ENCODE measurements at regions not wholly inside any gene's neighbourhood (a gene's known extent, or its start where the extent isn't known, plus 50 kb on each side); places are given as distances from the start of the nearest gene placed in this dataset.

- no peak overlapping the region for H3K4ac ChIP-seq (ENCODE audit: low read depth, low read length)
- H3K27me3 ChIP-seq (ENCODE audit: insufficient read depth, low read length) = no peaks in the 10 kb centered on the region
- H3K18ac ChIP-seq (ENCODE audit: insufficient read length, low read depth, low read length) = no peak overlapping the region
- no peak overlapping the region for H2BK120ac ChIP-seq (ENCODE audit: low read depth, low read length, poor library complexity, severe bottlenecking)
- H2BK15ac ChIP-seq (ENCODE audit: low read depth, low read length) = no peak overlapping the region
- H3K4me1 Mint-ChIP-seq = no peaks in the 10 kb centered on the region
- H3T11ph ChIP-seq (ENCODE audit: low read length) = no peak overlapping the region
- TF ChIP-seq, protein P1, sequence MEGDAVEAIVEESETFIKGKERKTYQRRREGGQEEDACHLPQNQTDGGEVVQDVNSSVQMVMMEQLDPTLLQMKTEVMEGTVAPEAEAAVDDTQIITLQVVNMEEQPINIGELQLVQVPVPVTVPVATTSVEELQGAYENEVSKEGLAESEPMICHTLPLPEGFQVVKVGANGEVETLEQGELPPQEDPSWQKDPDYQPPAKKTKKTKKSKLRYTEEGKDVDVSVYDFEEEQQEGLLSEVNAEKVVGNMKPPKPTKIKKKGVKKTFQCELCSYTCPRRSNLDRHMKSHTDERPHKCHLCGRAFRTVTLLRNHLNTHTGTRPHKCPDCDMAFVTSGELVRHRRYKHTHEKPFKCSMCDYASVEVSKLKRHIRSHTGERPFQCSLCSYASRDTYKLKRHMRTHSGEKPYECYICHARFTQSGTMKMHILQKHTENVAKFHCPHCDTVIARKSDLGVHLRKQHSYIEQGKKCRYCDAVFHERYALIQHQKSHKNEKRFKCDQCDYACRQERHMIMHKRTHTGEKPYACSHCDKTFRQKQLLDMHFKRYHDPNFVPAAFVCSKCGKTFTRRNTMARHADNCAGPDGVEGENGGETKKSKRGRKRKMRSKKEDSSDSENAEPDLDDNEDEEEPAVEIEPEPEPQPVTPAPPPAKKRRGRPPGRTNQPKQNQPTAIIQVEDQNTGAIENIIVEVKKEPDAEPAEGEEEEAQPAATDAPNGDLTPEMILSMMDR (conservative IDR thresholded peaks at IDR 0.05) = no peak
- no peaks in the 10 kb centered on the region for H4K20me1 ChIP-seq (ENCODE audit: control insufficient read depth, insufficient read depth, insufficient read length)
- no peaks in the 10 kb centered on the region for H3K9me3 ChIP-seq (ENCODE audit: control insufficient read depth, low read depth, low read length)
- H2BK5ac ChIP-seq (ENCODE audit: insufficient read length, low read length) = no peak overlapping the region
- no peaks in the 10 kb centered on the region for H3K79me1 ChIP-seq (ENCODE audit: insufficient read depth, low read depth, low read length, poor library complexity, severe bottlenecking)
- H3K9ac ChIP-seq (ENCODE audit: extremely low read depth, insufficient read length, low read length) = no peak overlapping the region
- no peaks in the 10 kb centered on the region for H3K27me3 Mint-ChIP-seq (ENCODE audit: low read depth)
- H3K23me2 ChIP-seq (ENCODE audit: insufficient read length, low read depth, low read length, poor library complexity, severe bottlenecking) = no peaks in the 10 kb centered on the region
- H3K9me3 Mint-ChIP-seq = peaks cover 1% of the 10 kb centered on the region in 2 experiments; a peak in 3 of 5 replicates
- no peak for DNase-seq
- H2BK20ac ChIP-seq (ENCODE audit: low read depth, low read length, poor library complexity, severe bottlenecking) = no peak overlapping the region
- no peak overlapping the region for H4K91ac ChIP-seq (ENCODE audit: insufficient read length, low read depth, low read length)
- H3K27ac Mint-ChIP-seq = no peak overlapping the region
- H3K4me1 ChIP-seq (ENCODE audit: insufficient read depth, low read length) = no peaks in the 10 kb centered on the region
- H3K36me3 Mint-ChIP-seq (ENCODE audit: insufficient read depth in 1 of 3, low read depth in 3 of 3) = peaks cover 0 to 2% (median under 1%) of the 10 kb centered on the region in 3 experiments; a peak in 2 of 7 replicates
- H3K4me3 Mint-ChIP-seq = no peak overlapping the region
- no peak overlapping the region for H3K23ac ChIP-seq (ENCODE audit: insufficient read length, low read depth, low read length)
- no peak overlapping the region for H4K8ac ChIP-seq (replicated peaks; ENCODE audit: insufficient read length, low read depth, low read length)
- no peaks in the 10 kb centered on the region for H3K79me2 ChIP-seq (ENCODE audit: insufficient read depth, low read length)
- no peak overlapping the region for H4K5ac ChIP-seq (ENCODE audit: insufficient read length, low read depth, low read length)
- H2AK5ac ChIP-seq (ENCODE audit: insufficient read length, low read length) = no peak overlapping the region
- H2BK12ac ChIP-seq (ENCODE audit: insufficient read length, low read depth, low read length) = no peak overlapping the region
- H3K14ac ChIP-seq (ENCODE audit: insufficient read depth, low read length) = no peak overlapping the region
- H3K4me2 ChIP-seq (ENCODE audit: insufficient read depth, insufficient read length, low read length) = no peak overlapping the region
- no peak overlapping the region for H3K56ac ChIP-seq (ENCODE audit: insufficient read length, low read depth, low read length)
- no peak overlapping the region for H2AFZ ChIP-seq (ENCODE audit: low read length)
- no CpG with 5 or more reads among the region's 5 CpGs for WGBS (ENCODE audit: extremely low coverage, insufficient read length, low lambda C conversion rate)
- H3K27ac ChIP-seq (ENCODE audit: insufficient read length, low read depth, low read length) = no peak overlapping the region
Observed at GRCh38 chr17:13157656-13158055, 139.8 kb upstream of the ELAC2 start.

Measured in H9 (cell line).